ENCODE measurements at regions not wholly inside any gene's neighbourhood (a gene's known extent, or its start where the extent isn't known, plus 50 kb on each side); places are given as distances from the start of the nearest gene placed in this dataset.
A peak's percentile ranks its signal among the peaks of the same experiment; 100 is the strongest.
"Not testable (repeated sequence)": the region's sequence is repeated elsewhere in the genome, so short reads cannot be mapped to it uniquely, and the experiment has no call there.

DNA sequence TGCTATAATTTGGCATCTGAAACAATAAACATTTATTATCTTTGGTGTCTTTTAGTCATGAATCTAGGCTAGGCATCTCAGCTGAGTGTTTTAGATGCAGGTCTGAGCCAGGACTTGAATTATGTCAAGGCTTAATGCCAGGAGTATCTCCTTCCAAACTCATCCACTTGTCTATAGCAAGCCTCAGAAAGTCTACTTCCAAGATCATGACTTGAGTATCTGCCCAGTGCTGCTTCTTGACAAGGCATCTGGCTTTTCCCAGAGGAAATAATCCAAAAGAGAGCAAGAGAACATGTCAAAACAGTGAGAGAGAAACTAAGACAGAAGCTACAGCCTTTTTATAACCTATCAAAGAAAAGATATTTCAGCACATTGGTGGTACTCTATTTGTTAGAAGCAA, 1052.1 kb upstream of the PCDH10 start:
- DNase-seq: no peak

DNA sequence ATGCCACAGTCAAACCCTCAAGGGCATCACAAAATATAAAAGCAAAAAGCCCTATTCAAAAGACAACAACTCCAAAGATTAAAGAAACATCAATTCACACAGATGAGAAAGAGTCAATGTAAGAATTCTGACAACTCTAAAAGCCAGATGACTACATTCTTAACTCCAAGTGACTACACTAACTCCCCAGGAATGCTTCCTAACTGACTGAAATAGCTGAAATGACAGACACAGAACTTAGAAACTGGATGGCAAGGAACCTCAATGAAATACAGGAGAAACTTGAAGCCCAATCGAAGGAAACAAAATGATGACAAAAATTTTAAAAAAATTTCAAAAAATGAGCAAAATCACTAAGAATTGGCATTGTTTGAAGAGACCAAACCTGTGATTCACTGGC, 1047.6 kb upstream of the PCDH10 start:
- DNase-seq: no peak

DNA sequence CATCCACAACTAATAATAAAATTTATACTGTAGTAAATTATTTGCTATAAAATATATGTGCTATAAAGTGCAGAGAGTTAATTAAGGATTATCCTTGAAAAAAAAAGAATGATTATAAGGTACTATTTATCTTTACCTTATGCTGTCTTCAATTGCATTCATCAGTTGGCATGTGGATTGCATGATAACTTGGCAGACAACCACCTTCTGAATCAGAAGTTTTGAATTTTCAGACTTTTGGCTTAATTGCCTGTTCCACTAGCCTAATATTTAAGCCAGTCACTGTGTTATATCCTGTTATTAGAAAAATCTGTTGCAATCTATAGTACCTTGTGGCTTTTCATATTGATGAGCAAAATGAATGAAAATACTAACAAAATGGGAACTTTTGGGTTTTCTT, 1040.3 kb upstream of the PCDH10 start:
- no peak for DNase-seq

DNA sequence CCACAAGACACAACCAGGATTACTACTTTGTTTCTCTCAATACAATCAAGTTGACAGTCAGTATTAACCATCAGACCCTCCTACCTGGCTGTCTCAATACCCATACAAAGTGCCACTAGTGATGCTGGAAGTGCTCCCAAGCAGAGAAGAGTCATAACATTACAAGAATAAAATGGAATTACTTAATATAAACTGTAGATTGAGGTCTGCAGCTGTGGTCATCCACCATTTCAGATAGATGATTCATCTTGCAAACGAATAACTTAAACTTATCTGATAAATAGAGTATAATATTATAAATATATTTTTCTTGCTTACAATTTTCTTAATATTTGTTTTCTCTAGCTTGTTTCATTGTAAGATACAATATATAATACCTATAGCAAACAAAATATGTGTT, 1034.2 kb upstream of the PCDH10 start:
- DNase-seq: no peak

DNA sequence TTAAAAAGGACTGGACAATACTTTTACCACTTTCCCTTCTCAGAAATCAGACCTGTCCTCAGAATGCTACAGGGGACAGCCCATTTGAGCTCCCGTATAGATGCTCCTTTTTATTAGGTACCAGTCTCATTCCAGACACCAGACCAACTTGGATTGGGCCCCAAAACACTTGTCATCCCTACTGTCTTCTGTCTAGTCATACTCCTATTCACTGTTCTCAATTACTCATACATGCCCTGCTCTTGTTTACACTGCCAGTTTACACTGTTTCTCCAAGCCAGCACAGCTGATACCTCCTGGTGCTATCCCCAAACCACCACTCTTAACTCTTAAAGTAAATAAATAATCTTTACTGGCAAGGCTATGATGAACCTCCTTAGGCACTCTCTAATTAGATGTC, 1026.4 kb upstream of the PCDH10 start:
- DNase-seq: not testable (repeated sequence)

DNA sequence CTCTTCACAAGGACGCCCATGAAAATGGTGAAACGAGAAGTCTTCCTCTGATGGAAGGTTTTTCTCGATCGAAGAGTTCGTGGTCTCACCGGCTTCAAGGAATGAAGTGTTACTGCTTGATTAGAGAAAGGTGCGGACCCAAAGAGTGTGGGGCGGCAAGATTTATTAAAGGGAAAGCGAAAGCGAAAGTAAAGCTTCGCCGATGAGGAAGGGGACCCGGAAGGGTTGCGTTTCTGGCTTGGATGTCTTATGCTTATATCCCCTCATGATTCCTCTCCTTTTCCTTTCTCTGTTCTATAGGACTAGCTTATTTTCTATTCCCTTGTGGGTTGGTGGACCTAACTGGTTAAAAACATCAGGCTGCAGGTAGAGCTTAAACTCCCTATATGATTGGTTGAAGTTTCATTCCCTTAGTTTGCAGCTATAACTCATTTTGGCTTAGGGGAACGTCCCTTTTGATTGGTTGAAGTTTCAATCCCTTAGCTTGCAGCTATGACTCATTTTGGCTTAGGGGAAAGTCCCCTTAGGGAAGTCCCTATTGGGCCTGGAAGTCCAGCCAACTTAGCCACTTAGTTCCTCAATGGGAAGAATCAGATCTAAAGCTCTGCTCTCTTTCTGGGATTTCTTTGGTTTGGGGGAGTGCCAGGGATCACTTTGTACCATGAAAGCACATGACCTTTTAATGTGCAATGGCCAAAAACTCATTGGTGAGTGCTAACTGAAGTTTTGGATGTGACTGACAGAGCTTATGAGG, 1025.0 kb upstream of the PCDH10 start:
- no peak for DNase-seq

DNA sequence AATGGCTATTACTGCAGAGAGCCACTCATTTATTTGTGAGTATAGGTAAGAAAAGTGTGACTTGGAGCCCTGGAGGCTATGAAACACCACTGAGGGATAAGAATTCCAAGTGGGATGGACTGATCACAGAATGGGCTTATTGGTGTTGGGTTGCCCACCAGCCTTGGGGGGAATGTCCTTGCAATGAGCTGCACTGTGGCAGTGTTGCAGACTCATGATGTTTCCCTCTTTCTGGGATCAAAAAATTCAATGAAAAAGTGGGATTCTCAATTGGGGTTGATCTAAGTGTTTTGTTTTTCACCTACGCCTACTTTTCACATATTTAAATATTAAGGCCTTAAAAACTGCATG, 1024.5 kb upstream of the PCDH10 start:
- DNase-seq: no peak

DNA sequence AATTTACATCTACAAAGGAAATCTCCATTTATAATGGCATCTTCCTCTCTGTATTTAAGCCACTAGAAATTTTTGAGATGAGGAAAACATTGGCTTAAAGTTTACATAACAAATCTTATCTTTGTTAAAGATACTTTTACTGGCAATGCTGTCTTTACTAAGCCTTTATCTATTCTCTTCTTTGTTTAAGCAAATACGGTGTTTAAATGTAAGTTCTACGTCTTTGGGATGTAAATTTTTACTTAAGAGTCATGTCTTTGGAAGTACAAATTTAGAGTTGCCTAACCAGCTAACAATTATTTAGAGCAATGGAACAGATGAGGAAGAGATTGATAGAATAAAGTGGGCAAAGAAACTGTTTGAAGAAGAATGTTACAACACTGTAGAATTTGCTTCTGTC, 1024.0 kb upstream of the PCDH10 start:
- no peak for DNase-seq

DNA sequence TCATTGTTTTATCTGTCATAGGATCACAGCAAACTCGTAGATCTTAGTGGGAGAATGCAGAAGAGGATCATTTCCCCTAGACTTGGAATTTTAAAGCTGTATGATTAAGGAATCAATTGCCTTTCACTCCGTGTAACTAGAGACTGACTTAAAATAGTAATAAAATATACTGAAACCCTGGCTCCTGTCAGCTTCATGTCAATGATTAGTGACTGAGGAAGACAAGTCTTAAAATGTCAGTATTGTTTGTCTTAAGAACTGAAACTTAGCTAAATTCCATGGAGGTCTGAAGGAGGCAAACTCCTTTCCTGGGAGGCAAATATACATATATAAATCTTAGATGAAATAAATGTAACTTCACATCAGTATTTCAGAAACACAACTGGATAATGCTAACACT, 1016.7 kb upstream of the PCDH10 start:
- no peak for DNase-seq

DNA sequence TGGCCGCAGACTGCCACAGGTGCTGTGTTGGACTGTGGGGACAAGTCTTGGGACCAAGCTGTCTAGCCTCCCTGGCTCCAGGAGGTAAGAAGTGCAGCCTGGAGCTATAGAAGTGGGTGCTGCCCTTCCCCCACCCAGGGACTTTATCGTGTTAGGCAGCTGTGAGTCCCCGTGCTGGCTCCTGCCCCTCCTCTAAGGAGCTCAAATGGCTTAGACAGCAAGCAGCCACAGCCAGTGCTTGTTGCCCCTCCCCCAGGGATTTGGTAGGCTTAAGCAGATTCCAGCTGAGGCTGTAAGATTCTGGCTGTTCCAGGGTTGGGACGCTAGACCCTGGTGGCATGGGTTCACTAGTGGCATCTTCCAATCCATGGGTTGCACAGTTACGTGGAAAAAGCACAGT, 979.4 kb upstream of the PCDH10 start:
- no peak for DNase-seq

DNA sequence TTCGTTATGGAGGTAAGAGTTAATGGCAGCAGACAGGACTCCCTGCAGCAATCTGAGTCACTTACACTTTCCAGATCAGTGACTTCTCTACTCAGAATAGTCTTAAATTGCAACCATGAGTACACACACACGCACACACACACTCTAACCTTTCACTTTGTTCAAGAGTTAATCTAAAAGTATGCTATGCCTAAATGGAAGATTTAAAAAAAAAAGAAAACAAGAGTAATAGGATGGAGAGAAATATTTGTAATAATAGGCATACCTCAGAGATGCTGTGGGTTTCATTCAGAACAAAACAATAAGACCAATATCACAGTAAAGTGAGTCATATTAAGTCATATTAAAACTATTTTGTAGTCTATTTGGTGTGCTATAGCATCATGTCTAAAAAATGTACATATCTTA, 969.1 kb upstream of the PCDH10 start:
- no peak for DNase-seq

DNA sequence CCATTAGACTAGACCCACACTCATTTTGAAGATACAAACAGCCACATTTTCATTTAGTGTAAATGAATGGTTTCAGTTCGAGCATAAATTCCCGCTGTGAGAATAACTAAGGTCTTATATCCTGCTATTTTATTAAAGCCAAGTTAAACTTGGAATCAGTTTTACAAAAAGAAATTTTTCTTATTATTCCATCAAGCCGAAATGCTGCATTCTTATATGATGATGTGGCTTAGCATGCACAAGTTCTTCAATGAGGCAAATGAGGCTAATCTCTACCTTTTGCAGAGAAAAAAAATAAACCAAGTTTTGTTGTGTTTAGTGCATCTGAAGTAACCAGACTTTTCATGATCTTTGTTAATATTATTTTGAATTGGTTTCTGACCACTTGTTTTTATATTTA, 953.9 kb upstream of the PCDH10 start:
- DNase-seq: no peak

DNA sequence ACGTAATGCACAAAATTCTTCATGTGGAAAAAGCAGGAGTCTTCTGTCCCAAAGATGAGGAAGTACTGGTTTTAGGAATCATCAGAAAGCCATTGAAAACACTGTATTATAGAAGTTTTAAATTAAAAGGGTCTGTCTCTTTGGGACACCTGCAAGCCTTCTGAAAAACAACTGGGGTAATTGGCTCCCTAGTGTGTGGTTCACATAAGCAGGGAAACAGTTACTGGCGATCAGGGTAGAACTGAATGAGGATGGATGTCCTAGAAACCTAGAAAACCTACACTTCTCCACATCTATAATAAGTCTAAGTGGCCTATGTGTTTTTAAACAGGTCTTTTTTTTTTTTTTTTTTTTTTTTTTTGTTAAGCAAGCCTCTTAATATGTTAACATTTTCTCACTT, 945.5 kb upstream of the PCDH10 start:
- DNase-seq: no peak

DNA sequence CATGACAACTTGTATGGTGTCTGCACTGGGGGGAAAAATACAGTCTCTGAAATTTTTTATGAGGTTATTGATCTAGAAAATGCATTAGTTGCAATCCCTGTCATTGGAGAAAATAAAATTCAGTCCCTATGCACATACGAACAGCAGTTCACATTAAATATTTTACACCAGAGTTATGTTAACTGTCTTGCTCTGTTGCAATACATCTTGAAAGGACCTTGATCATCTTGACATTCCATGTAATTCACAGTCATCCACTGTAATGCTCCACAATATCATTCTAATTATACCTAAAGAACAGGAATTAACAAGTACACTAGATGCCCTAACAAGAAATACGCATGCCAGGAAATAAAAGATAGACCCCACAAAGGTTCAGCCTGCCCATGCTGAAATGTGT, 934.6 kb upstream of the PCDH10 start:
- DNase-seq: no peak

DNA sequence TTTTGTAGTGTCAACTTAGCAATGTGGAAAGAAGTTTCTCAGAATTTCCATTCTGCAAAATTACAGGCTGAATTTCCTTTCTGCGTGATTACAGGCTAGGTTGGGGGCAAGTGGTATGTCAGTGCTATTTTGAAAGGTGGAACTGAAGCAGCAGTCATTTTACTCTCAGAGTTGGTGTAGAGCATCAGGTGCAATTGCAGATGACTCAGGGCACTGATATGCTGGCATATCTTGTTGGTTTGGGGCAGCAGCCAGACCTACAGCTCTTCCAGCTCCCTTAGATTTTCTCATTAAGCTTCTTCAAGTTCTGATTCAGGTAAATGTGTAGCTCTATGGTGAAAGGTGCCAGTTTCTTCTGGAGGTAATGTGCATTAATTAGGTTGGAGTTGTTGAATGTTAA, 930.7 kb upstream of the PCDH10 start:
- no peak for DNase-seq

DNA sequence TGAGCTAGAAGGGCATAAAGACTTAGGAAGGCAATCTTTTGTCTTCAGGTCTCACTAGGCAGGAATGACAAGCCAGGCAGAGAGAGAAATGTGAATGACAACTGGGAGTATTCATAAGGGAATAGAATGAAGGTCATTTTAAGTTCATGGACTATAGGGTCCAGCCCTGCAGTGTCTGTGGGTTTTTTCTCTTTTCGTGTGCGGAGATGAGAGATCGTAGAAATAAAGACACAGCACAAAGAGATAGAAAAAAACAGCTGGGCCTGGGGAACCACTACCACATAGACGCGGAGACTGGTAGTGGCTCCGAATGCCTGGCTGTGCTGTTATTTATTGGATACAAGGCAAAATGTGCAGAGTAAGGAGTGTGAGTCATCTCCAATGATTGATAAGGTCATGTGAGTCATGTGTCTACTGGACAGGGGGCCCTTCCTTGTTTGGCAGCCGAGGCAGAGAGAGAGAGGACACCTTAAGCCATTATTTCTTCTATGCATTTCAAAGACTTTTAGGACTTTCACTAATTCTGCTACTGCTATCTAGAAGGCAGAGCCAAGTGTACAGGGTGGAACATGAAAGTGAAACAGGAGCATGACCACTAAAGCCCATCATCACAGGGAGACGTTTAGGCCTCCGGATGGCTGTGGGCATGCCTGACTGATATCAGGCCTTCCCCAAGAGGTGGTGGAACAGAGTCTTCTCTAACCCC, 921.8 kb upstream of the PCDH10 start:
- DNase-seq: no peak

DNA sequence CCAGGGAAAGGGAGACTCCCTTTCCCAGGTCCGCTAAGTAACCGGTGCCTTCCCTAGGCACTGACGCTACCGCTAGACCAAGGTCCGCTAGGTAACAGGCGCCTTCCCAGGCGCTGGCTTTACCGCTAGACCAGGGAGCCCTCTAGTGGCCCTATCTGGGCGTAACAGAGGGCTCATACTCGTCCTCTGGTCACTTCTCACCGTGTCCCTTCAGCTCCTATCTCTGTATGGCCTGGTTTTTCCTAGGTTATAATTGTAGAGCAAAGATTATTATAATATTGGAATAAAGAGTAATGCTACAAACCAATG, 921.3 kb upstream of the PCDH10 start:
- peak; percentile 10 to 15 for DNase-seq

DNA sequence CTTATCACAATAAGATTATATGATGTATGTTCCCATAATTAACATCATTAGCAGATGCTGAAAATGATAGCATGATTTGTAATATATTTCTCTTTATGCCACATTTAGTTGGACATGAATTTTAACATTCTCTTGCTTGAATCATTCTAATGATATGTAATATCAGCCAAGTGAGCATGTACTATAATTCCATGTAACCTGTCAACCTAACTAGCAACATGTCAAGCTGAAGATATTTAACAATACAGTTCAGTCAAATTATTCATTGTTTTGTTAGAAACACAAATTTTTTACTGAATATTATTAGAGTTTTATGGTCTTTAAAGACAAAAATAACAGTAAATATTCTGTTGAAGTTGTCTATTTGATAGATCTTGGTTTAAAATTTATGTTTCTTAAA, 920.4 kb upstream of the PCDH10 start:
- DNase-seq: no peak

DNA sequence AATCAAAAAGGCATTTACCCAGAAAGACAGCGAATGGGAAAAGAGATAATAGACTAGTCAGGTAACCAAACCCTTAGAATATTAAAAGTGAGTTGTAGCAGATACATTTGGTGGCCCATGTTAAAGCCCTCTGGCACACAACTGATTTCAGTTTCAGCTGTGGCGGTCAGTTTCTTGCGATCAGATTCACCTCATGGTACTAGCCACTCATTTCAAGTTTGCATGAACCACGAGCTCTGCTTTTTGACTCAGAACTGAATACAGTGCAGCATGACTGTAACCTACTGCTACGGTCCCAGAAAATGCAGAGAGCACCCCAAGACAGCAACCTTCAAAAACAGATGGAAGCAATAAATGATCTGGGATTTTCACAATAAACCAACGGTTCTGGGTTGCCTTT, 919.1 kb upstream of the PCDH10 start:
- no peak for DNase-seq

DNA sequence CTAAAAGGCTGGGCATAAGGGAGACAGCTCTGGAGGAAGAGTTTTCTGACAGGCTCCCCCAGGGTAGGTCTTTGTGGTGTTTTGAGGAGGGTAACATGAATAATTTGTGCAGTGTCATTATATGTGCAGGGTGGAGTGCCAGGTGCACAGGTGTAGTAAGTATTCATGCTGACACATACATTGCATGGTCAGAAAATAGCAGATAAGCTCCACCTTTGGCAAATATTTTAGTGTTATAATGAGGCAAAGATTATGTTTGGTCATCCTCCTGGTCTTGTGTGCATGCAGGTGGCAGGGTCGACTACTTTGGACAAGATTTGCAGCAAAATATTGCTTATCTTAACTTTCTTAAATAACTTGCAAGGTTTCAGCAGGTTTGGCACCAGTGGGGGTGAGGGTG, 910.4 kb upstream of the PCDH10 start:
- DNase-seq: no peak

DNA sequence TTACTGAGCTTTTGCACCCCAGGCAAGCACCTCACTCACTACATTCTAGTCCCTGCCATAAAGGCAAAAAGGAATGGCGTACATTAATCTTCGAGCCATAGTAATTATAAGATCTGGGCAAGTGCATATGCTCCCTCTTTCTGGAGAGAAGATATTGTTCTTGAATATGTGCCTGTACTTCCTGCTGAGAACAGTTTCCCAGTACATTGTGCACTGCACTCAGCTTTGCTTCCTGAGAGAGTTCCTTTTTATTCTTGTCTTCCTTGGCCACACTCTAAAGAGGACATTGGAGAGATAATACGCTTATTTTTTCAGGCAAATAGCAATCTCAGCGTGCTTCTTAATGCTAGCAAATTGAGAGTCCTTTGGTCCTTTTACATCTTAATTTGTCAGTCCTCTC, 909.0 kb upstream of the PCDH10 start:
- DNase-seq: no peak

DNA sequence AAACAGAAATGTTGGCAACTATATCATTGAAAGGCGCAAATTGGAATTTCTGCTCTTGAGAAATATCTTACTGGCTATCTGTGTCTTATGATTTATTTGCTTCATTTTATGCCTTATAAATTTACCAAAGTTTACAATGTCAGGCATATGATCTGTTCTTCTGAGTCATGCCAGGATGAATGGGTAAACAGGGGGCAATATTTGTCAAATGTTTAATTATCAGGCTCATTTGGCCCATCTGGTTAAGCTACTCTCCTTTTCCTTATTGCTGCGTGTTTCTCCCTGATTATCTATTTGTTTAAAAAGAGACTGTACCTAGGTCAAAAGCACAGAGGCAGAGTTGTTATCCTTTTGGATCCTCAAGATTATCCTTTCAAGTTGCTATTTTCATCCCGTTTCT, 903.8 kb upstream of the PCDH10 start:
- DNase-seq: no peak

DNA sequence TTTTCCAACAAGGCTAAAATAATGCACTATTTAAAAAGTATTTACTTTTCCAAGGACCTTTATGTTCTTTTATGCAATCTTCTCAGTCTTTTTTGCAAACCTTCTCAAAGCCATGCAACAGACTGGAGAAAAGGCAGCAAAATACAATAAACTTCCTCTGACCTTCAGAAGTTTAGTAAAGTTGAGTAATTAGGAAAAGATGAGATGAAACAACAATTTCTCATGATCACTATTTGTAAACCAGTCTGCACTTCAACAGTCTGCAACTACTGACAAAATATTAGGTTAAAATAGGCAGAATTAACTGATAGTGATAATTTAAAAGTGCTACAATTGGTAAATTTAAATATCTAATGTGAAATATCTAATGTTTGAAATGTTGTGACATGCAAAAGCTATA, 884.9 kb upstream of the PCDH10 start:
- DNase-seq: no peak

DNA sequence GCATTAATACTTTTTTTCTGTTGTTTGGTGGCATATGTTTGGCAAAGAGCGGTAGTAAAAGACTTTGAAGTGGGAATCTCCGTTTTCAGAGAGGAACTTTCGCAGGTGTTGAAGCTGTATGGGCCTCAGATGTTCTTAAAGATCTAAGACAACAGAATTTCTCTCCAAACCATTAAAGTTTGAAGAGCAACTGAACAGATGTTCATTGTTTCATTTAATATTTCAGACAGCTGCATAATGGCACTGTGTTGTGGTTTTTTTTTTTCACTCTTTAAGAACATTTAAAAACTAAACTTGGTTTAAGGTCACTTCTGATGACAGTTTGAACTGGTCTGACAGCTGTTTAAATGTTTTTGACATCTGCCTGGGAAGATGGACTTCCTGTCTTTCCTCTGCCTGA, 882.7 kb upstream of the PCDH10 start:
- no peak for DNase-seq

DNA sequence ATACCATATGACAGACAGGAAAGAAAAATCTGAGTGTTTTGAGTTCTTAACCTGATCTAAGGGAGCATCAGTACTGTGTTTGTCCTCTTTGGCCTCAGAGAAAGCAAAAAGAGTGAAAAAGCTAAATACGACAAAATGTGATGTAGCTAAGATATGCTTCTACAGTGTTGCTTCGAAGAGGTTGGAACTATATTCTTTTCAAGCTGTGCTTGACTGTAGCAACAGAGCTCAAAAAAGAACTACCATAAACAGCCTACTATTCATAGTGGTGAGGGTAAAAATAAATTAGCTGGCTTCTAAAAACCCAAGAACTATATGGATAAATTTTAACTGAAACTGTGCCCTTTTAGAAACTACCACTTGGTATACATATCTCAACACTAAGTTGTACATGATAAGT, 881.8 kb upstream of the PCDH10 start:
- no peak for DNase-seq

All from NCI-H1930 (cell line).